ENCODE measurements at regions not wholly inside any gene's neighbourhood (a gene's known extent, or its start where the extent isn't known, plus 50 kb on each side); places are given as distances from the start of the nearest gene placed in this dataset.

DNA sequence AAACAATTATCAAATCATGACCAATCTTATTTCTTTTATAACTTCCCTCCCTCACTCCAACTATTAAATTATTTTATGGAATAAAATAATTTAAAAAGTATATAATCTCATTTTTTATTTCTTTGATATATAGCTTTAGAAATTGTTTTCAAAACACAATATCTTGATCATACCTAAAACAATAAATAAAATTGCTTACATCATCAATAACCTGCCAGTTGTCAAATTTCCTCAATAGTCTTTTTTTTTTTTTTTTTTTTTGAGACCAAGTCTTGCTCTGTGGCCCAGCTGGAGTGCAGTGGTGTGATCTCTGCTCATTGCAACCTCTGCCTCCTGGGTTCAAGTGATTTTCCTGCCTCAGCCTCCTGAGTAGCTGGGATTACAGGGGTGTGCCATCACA lies 60.1 kb upstream of the ELOVL5 start:
- Mint-ChIP-seq H3K9me3 (no peaks in the 10 kb centered on the region), H3K27ac (no peak overlapping the region), H3K27me3 (peaks cover 5% of the 10 kb centered on the region), H3K36me3 (ENCODE audit: low read depth) (no peaks in the 10 kb centered on the region), H3K4me3 (no peak overlapping the region), H3K4me1 (no peaks in the 10 kb centered on the region)
- intact Hi-C loops (cut with micrococcal nuclease), result no loop called here
- DNase-seq, result no peak

DNA sequence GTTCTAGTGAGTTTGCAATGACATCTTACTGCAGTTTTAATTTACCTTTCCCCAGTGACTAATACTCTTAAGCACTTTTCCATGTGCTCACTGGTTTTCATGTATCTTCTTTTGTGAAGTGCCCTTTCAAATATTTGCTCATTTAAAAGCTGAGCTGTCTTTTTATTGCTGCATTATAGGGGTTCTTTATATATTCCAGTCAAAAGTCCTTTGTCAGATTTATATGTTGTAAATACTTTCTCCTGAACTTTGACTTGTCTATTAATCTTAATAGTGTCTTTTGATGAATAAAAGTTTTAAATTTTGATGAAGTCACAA lies 50.2 kb upstream of the ELOVL5 start:
- no peak for DNase-seq
- Mint-ChIP-seq H3K4me1 (no peaks in the 10 kb centered on the region), H3K27ac (no peak overlapping the region)

DNA sequence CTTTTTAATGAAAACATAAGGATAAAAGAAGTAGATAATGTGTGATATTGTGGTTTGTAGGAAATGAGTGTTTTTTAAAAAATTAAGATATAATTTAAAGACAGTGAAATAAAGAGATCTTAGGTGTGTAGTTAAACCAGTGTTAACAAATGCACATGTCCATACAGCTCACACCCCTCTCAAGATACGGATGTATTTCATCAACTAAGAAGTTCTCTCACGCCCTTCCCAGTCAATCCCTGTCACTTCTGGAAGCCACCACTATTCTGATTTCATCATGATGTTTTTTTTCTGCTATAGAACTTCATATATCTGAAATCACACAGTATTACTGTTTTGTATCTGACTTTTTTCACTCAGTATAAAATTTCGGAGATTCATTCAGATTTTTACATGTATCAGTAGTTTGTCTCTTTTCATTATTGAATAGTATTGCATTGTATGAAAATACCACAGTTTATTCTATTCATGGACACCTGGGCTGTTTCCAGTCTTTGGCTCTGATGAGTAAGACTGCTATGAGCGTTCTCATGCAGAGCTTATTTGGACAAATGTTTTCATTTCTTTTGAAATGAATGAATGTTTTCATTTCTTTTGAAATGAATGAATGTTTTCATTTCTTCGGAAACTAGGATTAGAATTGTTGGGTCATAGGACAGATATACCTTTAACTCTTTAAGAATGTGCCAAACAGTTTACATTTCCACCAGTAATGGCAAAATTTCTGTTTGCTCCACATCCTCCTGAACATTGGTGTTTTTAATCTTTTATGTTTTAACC lies 49.7 kb upstream of the ELOVL5 start:
- no peak overlapping the region for H3K27ac Mint-ChIP-seq
- H3K4me1 Mint-ChIP-seq, result no peaks in the 10 kb centered on the region
- no peak for DNase-seq
- intact Hi-C loops (cut with micrococcal nuclease), result no loop called here
- H3K36me3 Mint-ChIP-seq (ENCODE audit: low read depth), result no peaks in the 10 kb centered on the region
- H3K4me3 Mint-ChIP-seq, result no peak overlapping the region
- H3K9me3 Mint-ChIP-seq, result peaks cover 4% of the 10 kb centered on the region
- H3K27me3 Mint-ChIP-seq, result peaks cover 12% of the 10 kb centered on the region

More for the DNA sequence above, 50.2 kb upstream of the ELOVL5 start:
- Mint-ChIP-seq H3K9me3 (peaks cover 4% of the 10 kb centered on the region), H3K4me3 (no peak overlapping the region), H3K36me3 (ENCODE audit: low read depth) (no peaks in the 10 kb centered on the region), H3K27me3 (peaks cover 14% of the 10 kb centered on the region)
- intact Hi-C loops (cut with micrococcal nuclease), result no loop called here

All from activated CD4-positive, alpha-beta T cell treated with anti-CD3 and anti-CD28 coated beads, Interleukin-2, amount 10 ng/mL, durations not matched to agents 24 days and 14 days (primary cell).